ENCODE measurements at regions not wholly inside any gene's neighbourhood (a gene's known extent, or its start where the extent isn't known, plus 50 kb on each side); places are given as distances from the start of the nearest gene placed in this dataset.

GRCh38 chr3:25139267-25139666, 288.8 kb upstream of the RARB start:
- Histone ChIP-seq H3K23me2 (ENCODE audit: low read depth, low read length) (no peaks in the 10 kb centered on the region), H3K4ac (replicated peaks; ENCODE audit: insufficient read length, low read depth, low read length) (no peak overlapping the region), H2BK15ac (ENCODE audit: low read length) (no peak overlapping the region), H3K79me1 (ENCODE audit: low read depth, low read length) (no peaks in the 10 kb centered on the region), H2AFZ (ENCODE audit: low read length) (no peak overlapping the region), H3K36me3 (ENCODE audit: control insufficient read depth in 2 of 4, insufficient read depth in 4 of 4, low read length in 3 of 4) (no peaks in the 10 kb centered on the region), H3K23ac (ENCODE audit: insufficient read length) (no peak overlapping the region), H3K18ac (ENCODE audit: extremely low read depth, low read length) (no peak overlapping the region), H4K20me1 (replicated peaks in 1 of 2; ENCODE audit: control insufficient read depth in 1 of 2, insufficient read depth in 2 of 2, low read length in 2 of 2) (no peaks in the 10 kb centered on the region), H2AK5ac (ENCODE audit: low read depth, low read length) (no peak overlapping the region), H2BK20ac (ENCODE audit: low read length) (no peak overlapping the region), H2BK5ac (ENCODE audit: low read depth, low read length) (no peak overlapping the region), H3K4me2 (ENCODE audit: insufficient read depth in 1 of 2, low read depth in 2 of 2, low read length in 2 of 2) (no peak overlapping the region), H3K4me3 (ENCODE audit: extremely low read depth in 1 of 4, insufficient read depth in 2 of 4, low read depth in 3 of 4, low read length in 4 of 4) (no peak overlapping the region), H4K5ac (ENCODE audit: insufficient read length, low read depth, low read length) (no peak overlapping the region), H3K9ac (replicated peaks in 1 of 4; ENCODE audit: extremely low read depth in 1 of 4, low read depth in 3 of 4, low read length in 3 of 4) (no peak overlapping the region), H4K91ac (replicated peaks; ENCODE audit: insufficient read length, low read length) (no peak overlapping the region), H3K27ac (ENCODE audit: low read depth, low read length) (no peak overlapping the region), H3K56ac (replicated peaks; ENCODE audit: insufficient read length, low read depth, low read length) (no peak overlapping the region), H4K8ac (ENCODE audit: extremely low read depth, insufficient read depth, low read length) (no peak overlapping the region), H3K14ac (ENCODE audit: insufficient read length) (no peak overlapping the region), H3K4me1 (replicated peaks in 1 of 4; ENCODE audit: control insufficient read depth in 3 of 4, insufficient read depth in 4 of 4, low read length in 3 of 4) (peaks cover 0 to 4% (median 2%) of the 10 kb centered on the region in 4 experiments; a peak in 1 of 7 replicates), H3K79me2 (ENCODE audit: control insufficient read depth in 1 of 2, insufficient read depth in 2 of 2, low read length in 2 of 2) (no peaks in the 10 kb centered on the region), H3K9me3 (ENCODE audit: insufficient read depth in 2 of 2, low read depth in 1 of 2, low read length in 1 of 2) (no peaks in the 10 kb centered on the region), H2BK12ac (ENCODE audit: low read depth, low read length) (no peak overlapping the region), H2BK120ac (replicated peaks; ENCODE audit: low read depth, low read length) (no peak overlapping the region), H3K27me3 (replicated peaks in 1 of 4; ENCODE audit: control insufficient read depth in 3 of 4, extremely low read depth in 1 of 4, insufficient read depth in 3 of 4, low read length in 3 of 4) (no peaks in the 10 kb centered on the region)
- DNase-seq (ENCODE audit: low read depth in 1 of 2, low spot score in 2 of 2): no peak
- 90% methylated on average over 1 of the region's 1 CpG; no CpG with 5 or more reads in 1 of the 2 experiments for WGBS, 2 experiments (ENCODE audit: extremely low coverage in 1 of 2, insufficient coverage in 1 of 2, insufficient read length in 1 of 2, insufficient replicate concordance in 2 of 2, low coverage in 1 of 2, low lambda C conversion rate in 2 of 2, missing lambda C conversion rate in 1 of 2)
- ChIA-PET CTCF (ENCODE audit: partially characterized antibody) (interaction anchor here (0.7 kb wide), 1 partner anchor 236 kb away, joined by 3 read pairs; no protein-coding TSS in a partner anchor), POLR2A (ENCODE audit: partially characterized antibody) (interaction anchor here (0.6 kb wide), 1 partner anchor 281 kb away, joined by 3 read pairs; no protein-coding TSS in a partner anchor)
- no peak for FAIRE-seq
- TF ChIP-seq KDM5A (IDR thresholded peaks at IDR 0.05; ENCODE audit: low read length) (no peak), CBX8 (IDR thresholded peaks at IDR 0.05; ENCODE audit: borderline replicate concordance, low read depth, low read length) (no peak), FOSL1 (IDR thresholded peaks at IDR 0.05; ENCODE audit: insufficient read depth, low read depth, low read length) (no peak), SP1 (IDR thresholded peaks at IDR 0.05; ENCODE audit: low read depth, low read length) (no peak)

Data from H1 (cell line).